Vagina (tissue), 2 donors: ENCODE measurements at regions not wholly inside any gene's neighbourhood (a gene's known extent, or its start where the extent isn't known, plus 50 kb on each side); places are given as distances from the start of the nearest gene placed in this dataset.
"Not testable (repeated sequence)": the region's sequence is repeated elsewhere in the genome, so short reads cannot be mapped to it uniquely, and the experiment has no call there.

ENCODE experiments used
- DNase-seq, 2 donors: peaks; one replicate each; pipeline ENCODE4 v3.0.0-alpha.2; 2017; ENCODE audit errors: extremely low spot score in 2 of 2
- H3K27ac ChIP-seq: fragments of 200-600 bp; sonication (generic); one replicate; pipeline ENCODE4 v1.5.1; 2019
- H3K27me3 ChIP-seq: fragments of 200-600 bp; sonication (generic); one replicate; pipeline ENCODE4 v1.5.1; 2019
- H3K36me3 ChIP-seq, 2 donors: fragments of 200-600 bp; sonication (generic); one replicate each; pipeline ENCODE4 v1.5.1; 2017 to 2019
- H3K4me1 ChIP-seq: fragments of 200-600 bp; sonication (generic); one replicate; pipeline ENCODE4 v1.5.1; 2019
- H3K4me3 ChIP-seq, 2 donors: fragments of 200-600 bp; sonication (generic); 1 replicate in 1 of 2; 2 replicates in 1 of 2; pipeline ENCODE4 v1.5.1; 2016 to 2019
- H3K9me3 ChIP-seq: fragments of 200-600 bp; sonication (generic); one replicate; pipeline ENCODE4 v1.5.1; 2019
- POLR2A ChIP-seq, 2 donors: fragments of 450-650 bp; IDR thresholded peaks; one replicate each; pipeline ENCODE4 v1.6.1; 2017; ENCODE audit warnings: antibody characterized with exemption in 2 of 2, mild to moderate bottlenecking in 2 of 2, moderate library complexity in 2 of 2
- POLR2AphosphoS5 ChIP-seq, 2 donors: sonication (generic); formaldehyde crosslinking; IDR thresholded peaks; one replicate each; pipeline ENCODE4 v1.9.0; 2017; ENCODE audit warnings: antibody characterized with exemption in 2 of 2, mild to moderate bottlenecking in 2 of 2, low read depth in 1 of 2; ENCODE audit not compliant: insufficient read depth in 1 of 2
- intact Hi-C: fragments of 100-400 bp; cut with DNase I; formaldehyde crosslinking; loops from one replicate; pipeline ENCODE4 v1.15.1; 2023
- TF ChIP-seq, protein P1 (sequence below), 3 experiments: fragments of 450-650 bp in 2 of 3; fragments of 200-600 bp in 1 of 3; sonication (generic) in 1 of 3; IDR thresholded peaks; one replicate each; pipeline ENCODE4 v1.5.1; 2017 to 2019; ENCODE audit warnings: antibody characterized with exemption in 3 of 3, mild to moderate bottlenecking in 2 of 3, moderate library complexity in 2 of 3

GRCh38 chr16:29258946-29259634, 147.4 kb downstream of the NPIPB11 start:
- peak overlapping the region; percentile 74 for H3K27ac ChIP-seq
- peaks cover 43% of the 10 kb centered on the region for H3K4me1 ChIP-seq
- H3K9me3 ChIP-seq, DNase-seq, H3K36me3 ChIP-seq, intact Hi-C loops, H3K27me3 ChIP-seq, H3K4me3 ChIP-seq: not testable (repeated sequence)

DNA sequence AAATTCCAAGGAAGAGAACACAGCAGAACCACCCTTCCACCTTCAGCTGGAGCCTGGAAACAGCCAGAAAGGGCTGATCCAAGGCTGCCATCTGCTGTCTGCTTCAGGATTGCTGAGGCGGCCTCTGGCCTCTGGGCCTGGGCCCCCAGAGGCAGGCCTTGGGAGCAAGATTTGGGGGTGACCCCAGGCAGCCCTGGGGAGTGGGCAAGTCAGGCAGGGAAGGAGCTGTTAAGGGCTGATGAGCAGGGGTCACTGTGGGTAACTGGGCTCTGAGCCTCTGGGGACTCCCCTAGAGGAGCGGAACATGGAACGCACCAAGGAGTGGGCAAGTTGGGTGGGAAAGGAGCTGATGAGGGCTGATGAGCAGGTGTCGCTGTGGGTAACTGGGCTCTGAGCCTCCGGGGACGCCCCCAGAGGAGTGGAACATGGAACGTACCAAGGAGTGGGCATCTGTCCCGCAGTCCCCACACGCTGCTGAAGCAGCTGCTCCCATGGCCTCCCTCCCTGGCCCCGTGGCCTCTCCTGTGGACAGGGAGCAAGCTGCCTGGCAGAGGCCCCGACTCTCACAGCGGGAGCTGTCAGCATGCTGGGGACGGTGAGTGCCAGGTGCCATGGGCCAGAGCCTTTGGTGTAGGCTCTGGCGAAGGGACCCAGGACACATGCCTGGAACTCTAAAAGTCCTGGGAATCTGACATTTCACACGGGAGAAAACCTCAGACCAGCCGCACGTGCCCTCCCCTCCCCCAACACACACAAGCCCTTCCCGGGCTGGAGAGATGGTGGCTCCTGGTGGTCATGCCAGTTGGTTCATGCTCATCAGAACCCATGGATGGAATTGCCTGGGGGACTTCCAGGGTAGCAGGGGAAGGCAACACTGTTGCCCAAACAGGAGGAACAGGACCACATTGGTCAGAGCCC, 148.8 kb downstream of the NPIPB11 start:
- H3K36me3 ChIP-seq, H3K27me3 ChIP-seq, intact Hi-C loops, H3K4me3 ChIP-seq, H3K9me3 ChIP-seq: not testable (repeated sequence)
- TF ChIP-seq, protein P1, sequence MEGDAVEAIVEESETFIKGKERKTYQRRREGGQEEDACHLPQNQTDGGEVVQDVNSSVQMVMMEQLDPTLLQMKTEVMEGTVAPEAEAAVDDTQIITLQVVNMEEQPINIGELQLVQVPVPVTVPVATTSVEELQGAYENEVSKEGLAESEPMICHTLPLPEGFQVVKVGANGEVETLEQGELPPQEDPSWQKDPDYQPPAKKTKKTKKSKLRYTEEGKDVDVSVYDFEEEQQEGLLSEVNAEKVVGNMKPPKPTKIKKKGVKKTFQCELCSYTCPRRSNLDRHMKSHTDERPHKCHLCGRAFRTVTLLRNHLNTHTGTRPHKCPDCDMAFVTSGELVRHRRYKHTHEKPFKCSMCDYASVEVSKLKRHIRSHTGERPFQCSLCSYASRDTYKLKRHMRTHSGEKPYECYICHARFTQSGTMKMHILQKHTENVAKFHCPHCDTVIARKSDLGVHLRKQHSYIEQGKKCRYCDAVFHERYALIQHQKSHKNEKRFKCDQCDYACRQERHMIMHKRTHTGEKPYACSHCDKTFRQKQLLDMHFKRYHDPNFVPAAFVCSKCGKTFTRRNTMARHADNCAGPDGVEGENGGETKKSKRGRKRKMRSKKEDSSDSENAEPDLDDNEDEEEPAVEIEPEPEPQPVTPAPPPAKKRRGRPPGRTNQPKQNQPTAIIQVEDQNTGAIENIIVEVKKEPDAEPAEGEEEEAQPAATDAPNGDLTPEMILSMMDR (IDR thresholded peaks at IDR 0.05) = peak in 1 of 3 experiments; percentile 28
- peak in 1 of 2 donors; percentile 81 for DNase-seq
- H3K27ac ChIP-seq = peak overlapping the region; percentile 39
- peaks cover 33% of the 10 kb centered on the region for H3K4me1 ChIP-seq

DNA sequence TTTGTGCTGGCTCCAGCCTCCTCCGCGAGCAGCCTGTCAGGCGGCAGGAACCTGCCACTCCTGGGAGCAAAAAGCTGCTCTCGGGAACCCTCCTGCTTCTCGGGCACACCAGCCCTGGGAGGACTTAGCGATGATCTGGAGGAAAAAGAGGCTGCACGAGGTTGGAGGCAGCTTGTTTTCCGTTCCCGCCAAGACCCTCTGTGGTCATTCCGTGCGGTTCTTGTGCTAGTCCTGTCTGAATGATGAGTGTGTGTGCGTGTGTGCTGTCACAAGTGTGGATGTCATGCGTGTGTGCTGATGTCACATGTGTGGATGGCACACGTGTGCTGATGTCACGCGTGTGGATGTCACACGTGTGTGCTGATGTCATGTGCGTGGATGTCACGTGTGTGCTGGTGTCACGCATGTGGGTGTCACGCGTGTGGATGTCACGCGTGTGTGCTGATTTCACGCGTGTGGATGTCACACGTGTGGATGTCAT, 150.0 kb downstream of the NPIPB11 start:
- Histone ChIP-seq H3K27me3 (no peaks in the 10 kb centered on the region), H3K4me1 (peaks cover 26% of the 10 kb centered on the region), H3K36me3 (no peaks in the 10 kb centered on the region), H3K9me3 (no peaks in the 10 kb centered on the region), H3K4me3 (no peak overlapping the region), H3K27ac (no peak overlapping the region)
- TF ChIP-seq POLR2AphosphoS5 (IDR thresholded peaks at IDR 0.05; ENCODE audit: insufficient read depth in 1 of 2, low read depth in 1 of 2) (no peak), POLR2A (IDR thresholded peaks at IDR 0.05) (no peak)
- TF ChIP-seq, protein P1 (IDR thresholded peaks at IDR 0.05) = no peak
- DNase-seq = peak; percentile 40 to 87
- intact Hi-C loops = no loop called here

DNA sequence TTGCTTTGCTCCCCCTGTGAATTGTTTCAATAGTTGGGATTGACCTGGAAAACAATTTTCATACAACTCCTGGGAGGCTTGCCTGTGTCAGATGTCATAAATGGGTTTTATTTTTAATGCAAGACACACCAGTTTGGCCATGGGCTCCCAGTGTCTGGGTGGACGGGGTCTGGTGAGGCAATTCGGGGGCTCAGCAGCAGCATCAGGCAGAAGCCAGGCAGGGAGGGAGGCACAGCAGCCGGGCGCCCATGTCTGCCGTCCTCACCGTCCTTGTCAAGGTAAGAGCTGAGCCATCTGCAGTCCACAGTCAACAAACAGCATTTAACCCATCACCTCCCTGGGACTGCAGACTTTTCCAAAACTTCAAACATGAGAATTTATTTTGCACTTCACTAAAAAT, 150.6 kb downstream of the NPIPB11 start:
- H3K27ac ChIP-seq, H3K36me3 ChIP-seq, H3K4me3 ChIP-seq, H3K27me3 ChIP-seq, H3K9me3 ChIP-seq, intact Hi-C loops: not testable (repeated sequence)
- peaks cover 20% of the 10 kb centered on the region for H3K4me1 ChIP-seq
- DNase-seq = peak in 1 of 2 donors; percentile 84

GRCh38 chr16:29255496-29255796, 151.1 kb downstream of the NPIPB11 start:
- peak in 1 of 2 donors; percentile 52 for DNase-seq
- H3K4me3 ChIP-seq, H3K36me3 ChIP-seq, intact Hi-C loops, H3K9me3 ChIP-seq, H3K27me3 ChIP-seq: not testable (repeated sequence)
- H3K27ac ChIP-seq = peak overlapping the region; percentile 33
- H3K4me1 ChIP-seq = peaks cover 18% of the 10 kb centered on the region

DNA sequence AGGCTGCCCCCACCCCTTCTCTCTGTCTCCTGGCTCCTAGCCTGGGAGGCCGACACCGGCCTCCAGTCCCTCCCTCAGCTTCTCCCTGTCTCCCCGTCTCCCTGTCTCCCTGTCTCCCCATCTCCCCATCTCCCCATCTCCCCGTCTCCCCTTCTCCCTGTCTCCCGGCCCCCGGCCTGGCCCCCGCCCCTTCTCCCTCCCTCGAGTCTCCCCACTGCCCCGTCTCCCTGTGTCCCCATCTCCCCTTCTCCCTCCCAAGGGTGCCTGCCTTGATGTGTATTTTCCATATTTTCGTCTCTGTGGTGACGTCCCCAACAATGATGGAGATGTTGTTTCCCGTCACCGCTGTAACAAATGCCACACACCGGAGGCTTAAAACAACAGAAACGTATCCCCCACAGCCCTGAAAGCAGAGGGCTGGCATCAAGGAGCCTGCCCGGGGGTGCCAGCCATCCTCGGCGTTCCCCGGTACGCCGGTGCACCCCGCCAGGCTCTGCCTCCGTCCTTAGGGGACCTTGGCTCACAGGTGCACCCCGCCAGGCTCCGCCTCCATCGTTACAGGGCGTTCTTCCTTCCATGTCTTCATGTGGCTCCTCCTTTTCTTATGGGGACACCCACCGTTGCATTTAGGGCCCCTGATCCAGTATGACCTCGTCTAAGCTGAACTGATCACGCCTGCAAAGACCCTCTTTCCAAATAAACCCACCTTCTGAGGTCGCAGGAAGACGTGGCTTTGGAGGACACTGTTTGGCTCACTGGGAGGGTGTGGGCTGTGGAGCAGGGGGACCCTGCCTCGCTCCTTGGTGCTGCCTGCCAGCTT, 151.6 kb downstream of the NPIPB11 start:
- no peak for TF ChIP-seq POLR2AphosphoS5 (IDR thresholded peaks at IDR 0.05; ENCODE audit: insufficient read depth in 1 of 2, low read depth in 1 of 2)
- TF ChIP-seq POLR2A (IDR thresholded peaks at IDR 0.05) = no peak
- TF ChIP-seq, protein P1 (IDR thresholded peaks at IDR 0.05) = no peak
- Histone ChIP-seq H3K4me3 (no peak overlapping the region), H3K27me3 (no peaks in the 10 kb centered on the region), H3K9me3 (no peaks in the 10 kb centered on the region), H3K36me3 (no peaks in the 10 kb centered on the region), H3K27ac (peak overlapping the region; percentile 33), H3K4me1 (peaks cover 13% of the 10 kb centered on the region)
- DNase-seq = peak in 1 of 2 donors; percentile 79
- intact Hi-C loops = no loop called here

DNA sequence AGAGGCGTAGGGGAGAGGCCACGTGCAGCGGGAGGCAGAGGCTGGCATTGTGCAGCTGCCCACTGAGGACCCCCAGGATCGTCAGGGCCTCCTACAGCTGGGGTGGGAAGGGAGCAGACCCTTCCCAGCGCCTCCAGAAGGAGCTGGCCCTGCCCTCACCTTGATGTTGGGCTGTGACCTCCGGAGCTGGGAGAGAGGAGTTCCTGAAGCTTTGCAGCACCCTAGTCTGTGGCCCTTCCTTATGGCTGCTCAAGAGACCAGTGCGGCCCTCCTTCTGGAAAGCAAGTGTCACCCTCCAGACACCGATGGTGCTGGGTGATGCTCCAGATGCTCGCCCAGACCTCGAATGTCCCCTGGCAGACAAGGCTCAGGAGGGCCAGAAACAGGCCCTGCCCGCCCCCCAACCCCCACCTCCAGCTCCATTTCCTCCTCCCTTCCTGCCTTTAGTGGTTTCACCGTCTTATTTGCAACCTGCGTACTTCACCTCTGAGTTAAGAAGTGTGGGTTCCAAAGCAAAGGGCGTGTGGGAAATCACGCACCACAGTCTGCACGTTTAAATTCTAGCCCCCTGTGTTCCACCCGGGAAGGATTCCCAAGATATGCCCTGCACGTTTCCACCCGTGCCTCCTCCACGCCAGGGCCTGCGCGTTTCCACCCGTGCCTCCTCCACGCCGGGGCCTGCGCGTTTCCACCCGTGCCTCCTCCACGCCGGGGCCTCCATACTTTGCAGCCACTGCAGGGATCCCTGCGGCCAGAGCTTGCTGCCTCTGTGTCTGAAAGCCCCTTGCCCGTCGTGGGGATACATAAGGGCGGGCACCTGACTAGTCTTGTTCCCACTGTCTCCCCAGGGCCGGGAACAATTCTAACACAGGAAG, 152.6 kb downstream of the NPIPB11 start:
- intact Hi-C loops, DNase-seq, H3K27ac ChIP-seq: not testable (repeated sequence)

DNA sequence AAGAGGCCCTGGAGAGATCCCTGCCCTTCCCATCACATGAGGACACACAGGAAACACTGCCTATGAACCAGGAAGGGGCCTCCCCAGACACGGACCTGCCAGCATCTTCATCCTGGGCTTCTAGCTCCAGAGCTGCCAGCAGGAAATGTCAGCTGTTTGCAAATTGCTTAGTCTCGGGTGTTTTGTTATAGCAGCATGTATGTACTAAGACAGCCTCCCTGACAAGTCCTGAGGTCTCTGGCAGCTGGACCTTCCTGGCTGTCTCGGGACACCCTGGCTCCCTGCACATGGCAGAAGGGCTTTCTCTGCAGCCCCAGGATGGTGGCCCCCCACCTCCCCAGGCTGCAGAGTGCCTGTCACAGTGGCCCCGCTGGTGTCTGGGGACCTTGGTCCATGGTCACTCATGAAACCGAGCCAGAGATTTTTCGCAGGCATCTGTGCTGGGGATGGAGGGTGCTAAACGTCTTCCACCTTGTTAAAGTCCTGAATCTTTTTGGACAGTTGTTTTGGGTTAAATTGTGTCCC, 153.4 kb downstream of the NPIPB11 start:
- H3K27me3 ChIP-seq, H3K9me3 ChIP-seq, H3K36me3 ChIP-seq, H3K4me3 ChIP-seq, H3K27ac ChIP-seq, DNase-seq, intact Hi-C loops: not testable (repeated sequence)
- peaks cover 19% of the 10 kb centered on the region for H3K4me1 ChIP-seq

More for the DNA sequence above, 152.6 kb downstream of the NPIPB11 start:
- H3K9me3 ChIP-seq, H3K36me3 ChIP-seq, H3K4me3 ChIP-seq, H3K27me3 ChIP-seq: not testable (repeated sequence)
- H3K4me1 ChIP-seq = peaks cover 12% of the 10 kb centered on the region
